HL-60 (cell line): ENCODE measurements at regions not wholly inside any gene's neighbourhood (a gene's known extent, or its start where the extent isn't known, plus 50 kb on each side); places are given as distances from the start of the nearest gene placed in this dataset.

Experiments used
- DNase-seq, 2 experiments: peaks; one replicate each; pipeline ENCODE4 v3.0.0-alpha.2; 2010 to 2020; ENCODE audit warnings: low read depth in 1 of 2, low spot score in 1 of 2
- H3K27ac ChIP-seq: fragments of 250-450 bp; sonication (Bioruptor Pico); replicated peaks from 2 replicates; pipeline ENCODE4 v1.5.1; 2020; ENCODE audit warnings: mild to moderate bottlenecking, moderate library complexity
- H3K27me3 ChIP-seq: fragments of 250-450 bp; sonication (Bioruptor Pico); 2 replicates; pipeline ENCODE4 v1.5.1; 2021; ENCODE audit warnings: mild to moderate bottlenecking, moderate library complexity; ENCODE audit not compliant: insufficient read depth, poor library complexity, severe bottlenecking
- H3K4me3 ChIP-seq: replicated peaks from 2 replicates; pipeline ENCODE4 v1.5.1; 2011; ENCODE audit warnings: mild to moderate bottlenecking, control low read depth, low read length; ENCODE audit not compliant: insufficient read depth
- GABPA ChIP-seq: IDR thresholded peaks from 2 replicates; pipeline ENCODE4 v1.6.1; 2012; ENCODE audit warnings: low read depth
- POLR2AphosphoS5 ChIP-seq: IDR thresholded peaks from 2 replicates; pipeline ENCODE4 v1.6.1; 2012; ENCODE audit warnings: low read depth
- REST ChIP-seq: IDR thresholded peaks from 2 replicates; pipeline ENCODE4 v1.6.1; 2012; ENCODE audit warnings: low read depth; ENCODE audit not compliant: insufficient replicate concordance
- SPI1 ChIP-seq: IDR thresholded peaks from 2 replicates; pipeline ENCODE4 v1.6.1; 2012; ENCODE audit warnings: low read depth, mild to moderate bottlenecking, borderline replicate concordance
- TF ChIP-seq, protein P1 (sequence below): IDR thresholded peaks from one replicate; pipeline ENCODE4 v1.5.1; 2011; ENCODE audit warnings: low read length, control low read depth, inconsistent platforms; ENCODE audit not compliant: insufficient read depth

DNA sequence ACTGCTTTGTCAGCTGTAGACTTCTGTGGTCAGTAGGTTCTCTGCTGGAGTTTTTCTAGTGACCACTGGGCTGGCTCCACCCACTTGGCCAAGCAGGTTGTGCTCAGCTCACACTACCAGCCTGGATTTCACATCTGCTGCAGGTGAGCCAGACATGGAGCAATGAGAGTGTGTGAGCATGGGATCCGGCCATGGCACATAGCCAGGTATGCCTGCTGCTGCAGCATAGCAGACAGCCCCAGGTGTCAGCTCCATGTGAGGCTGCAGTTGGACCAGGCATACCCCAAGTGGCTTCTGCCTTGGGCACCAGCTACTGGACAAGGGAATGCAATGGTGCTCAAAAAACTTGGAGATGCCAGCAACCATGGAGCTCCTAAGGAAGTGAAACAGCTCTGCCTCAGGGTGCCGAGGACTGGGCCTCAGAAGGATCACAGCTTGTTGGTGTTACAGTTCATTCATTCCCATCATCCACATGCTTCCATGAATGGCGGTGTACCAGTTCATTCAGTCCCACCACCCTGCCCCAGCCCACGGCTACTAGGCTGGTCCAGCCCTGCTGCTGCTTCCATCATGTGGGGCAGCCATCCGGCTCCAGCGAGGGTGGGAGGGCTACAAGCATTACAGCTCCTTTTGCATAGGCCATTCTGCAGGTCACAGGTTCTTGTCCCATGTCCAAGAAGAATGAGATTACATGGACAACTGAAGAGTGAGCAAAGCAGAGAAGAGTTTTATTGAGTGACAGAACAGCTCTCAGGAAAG, 389.1 kb upstream of the PCDH7 start:
- no peak overlapping the region for H3K27ac ChIP-seq
- TF ChIP-seq POLR2AphosphoS5 (no peak), GABPA (no peak), REST (no peak), SPI1 (no peak)
- TF ChIP-seq, protein P1, sequence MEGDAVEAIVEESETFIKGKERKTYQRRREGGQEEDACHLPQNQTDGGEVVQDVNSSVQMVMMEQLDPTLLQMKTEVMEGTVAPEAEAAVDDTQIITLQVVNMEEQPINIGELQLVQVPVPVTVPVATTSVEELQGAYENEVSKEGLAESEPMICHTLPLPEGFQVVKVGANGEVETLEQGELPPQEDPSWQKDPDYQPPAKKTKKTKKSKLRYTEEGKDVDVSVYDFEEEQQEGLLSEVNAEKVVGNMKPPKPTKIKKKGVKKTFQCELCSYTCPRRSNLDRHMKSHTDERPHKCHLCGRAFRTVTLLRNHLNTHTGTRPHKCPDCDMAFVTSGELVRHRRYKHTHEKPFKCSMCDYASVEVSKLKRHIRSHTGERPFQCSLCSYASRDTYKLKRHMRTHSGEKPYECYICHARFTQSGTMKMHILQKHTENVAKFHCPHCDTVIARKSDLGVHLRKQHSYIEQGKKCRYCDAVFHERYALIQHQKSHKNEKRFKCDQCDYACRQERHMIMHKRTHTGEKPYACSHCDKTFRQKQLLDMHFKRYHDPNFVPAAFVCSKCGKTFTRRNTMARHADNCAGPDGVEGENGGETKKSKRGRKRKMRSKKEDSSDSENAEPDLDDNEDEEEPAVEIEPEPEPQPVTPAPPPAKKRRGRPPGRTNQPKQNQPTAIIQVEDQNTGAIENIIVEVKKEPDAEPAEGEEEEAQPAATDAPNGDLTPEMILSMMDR: no peak

GRCh38 chr4:30341731-30342130, 378.4 kb upstream of the PCDH7 start:
- Histone ChIP-seq H3K4me3 (no peak overlapping the region), H3K27me3 (no peaks in the 10 kb centered on the region), H3K27ac (no peak overlapping the region)
- no peak for DNase-seq
- TF ChIP-seq, protein P1: no peak
- TF ChIP-seq GABPA: no peak
- no peak for TF ChIP-seq POLR2AphosphoS5
- no peak for TF ChIP-seq REST
- TF ChIP-seq SPI1: no peak

More for the DNA sequence above, 389.1 kb upstream of the PCDH7 start:
- Histone ChIP-seq H3K4me3 (no peak overlapping the region), H3K27me3 (no peaks in the 10 kb centered on the region)
- no peak for DNase-seq

DNA sequence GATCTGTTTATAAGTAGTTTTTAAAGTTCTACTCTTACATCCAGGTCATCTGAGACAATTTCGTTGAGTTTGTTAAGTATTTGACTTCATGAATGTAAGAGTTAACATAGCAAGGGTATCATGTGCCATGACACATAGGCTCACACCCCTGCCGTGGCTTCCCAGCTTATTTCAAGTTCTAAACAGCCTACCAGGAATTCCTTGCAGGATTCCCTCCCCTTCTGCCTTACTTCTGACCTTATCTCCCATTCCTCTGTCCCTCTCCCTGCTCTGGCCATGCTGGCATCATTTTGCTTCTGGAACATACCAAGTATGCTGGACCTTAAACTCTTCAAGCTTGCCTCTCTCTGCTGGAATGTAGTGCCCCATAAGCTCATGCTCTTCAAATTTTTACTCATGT, 369.9 kb upstream of the PCDH7 start:
- Histone ChIP-seq H3K27ac (no peak overlapping the region), H3K4me3 (no peak overlapping the region), H3K27me3 (no peaks in the 10 kb centered on the region)
- no peak for TF ChIP-seq REST
- TF ChIP-seq POLR2AphosphoS5: no peak
- TF ChIP-seq SPI1: no peak
- TF ChIP-seq, protein P1: no peak
- TF ChIP-seq GABPA: no peak
- no peak for DNase-seq
